ENCODE measurements at regions not wholly inside any gene's neighbourhood (a gene's known extent, or its start where the extent isn't known, plus 50 kb on each side); places are given as distances from the start of the nearest gene placed in this dataset.

DNA sequence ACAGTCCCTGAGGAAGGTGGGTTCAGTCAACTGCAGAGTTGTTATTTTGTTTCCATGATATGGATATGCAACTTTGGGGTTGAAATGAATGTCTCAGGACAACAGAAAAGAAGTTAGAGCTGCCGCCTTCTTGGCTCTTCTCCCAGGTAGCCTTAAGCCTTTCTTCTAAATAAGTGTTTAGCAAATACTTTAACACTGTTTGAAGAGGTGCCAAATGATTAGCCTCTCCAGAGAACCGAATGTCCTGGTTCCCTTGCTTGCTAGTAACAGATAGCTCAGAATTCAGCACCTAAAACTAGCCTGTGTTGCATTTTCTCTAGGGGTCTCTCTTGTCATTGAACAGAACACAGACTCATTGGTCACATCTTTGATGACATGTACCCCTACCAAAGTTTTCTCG, 127.7 kb upstream of the PIK3R1 start:
- ChIA-PET CTCF (no interaction called here), POLR2A (no interaction called here)
- no peak for TF ChIP-seq CTCF (IDR thresholded peaks at IDR 0.05)
- H3K27ac Mint-ChIP-seq, result no peak overlapping the region
- DNase-seq, result no peak
- H3K9me3 Mint-ChIP-seq, result peaks cover 5% of the 10 kb centered on the region
- ATAC-seq (ENCODE audit: low read depth), result no peak
- no peaks in the 10 kb centered on the region for H3K36me3 Mint-ChIP-seq (ENCODE audit: low read depth)
- intact Hi-C loops (cut with micrococcal nuclease), result no loop called here
- H3K27me3 Mint-ChIP-seq, result peaks cover 2% of the 10 kb centered on the region
- H3K4me1 Mint-ChIP-seq, result no peaks in the 10 kb centered on the region
- H3K4me3 Mint-ChIP-seq, result no peak overlapping the region

GRCh38 chr5:68086857-68087256, 128.7 kb upstream of the PIK3R1 start:
- H3K4me1 Mint-ChIP-seq, result no peaks in the 10 kb centered on the region
- TF ChIP-seq CTCF (IDR thresholded peaks at IDR 0.05), result no peak
- H3K27ac Mint-ChIP-seq, result no peak overlapping the region
- peaks cover 5% of the 10 kb centered on the region for H3K9me3 Mint-ChIP-seq
- H3K27me3 Mint-ChIP-seq, result peaks cover 2% of the 10 kb centered on the region
- no peak overlapping the region for H3K4me3 Mint-ChIP-seq
- no peak for DNase-seq
- no peak for ATAC-seq (ENCODE audit: low read depth)
- POLR2A ChIA-PET, result no interaction called here
- CTCF ChIA-PET, result no interaction called here
- H3K36me3 Mint-ChIP-seq (ENCODE audit: low read depth), result no peaks in the 10 kb centered on the region
- intact Hi-C loops (cut with micrococcal nuclease), result no loop called here

DNA sequence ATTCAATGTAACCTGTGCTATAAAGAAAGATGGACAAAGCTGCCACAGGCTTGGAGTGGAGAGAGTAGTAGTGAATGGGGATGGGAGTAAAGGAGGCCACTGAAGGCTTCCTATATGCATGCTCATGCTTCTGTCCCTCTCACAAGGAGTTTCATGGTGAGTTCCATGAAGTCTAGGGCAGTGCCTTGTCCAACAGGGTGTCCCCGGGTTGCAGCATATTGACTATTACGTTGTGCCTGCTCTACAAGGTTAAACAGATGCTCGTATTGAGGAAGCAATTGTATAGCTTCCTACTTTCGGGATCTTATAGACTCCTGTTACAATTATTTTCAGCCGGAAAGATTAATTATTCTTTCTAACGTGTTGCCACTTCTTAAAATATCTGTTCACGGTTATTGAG, 129.1 kb upstream of the PIK3R1 start:
- H3K9me3 Mint-ChIP-seq, result peaks cover 5% of the 10 kb centered on the region
- no peak overlapping the region for H3K27ac Mint-ChIP-seq
- intact Hi-C loops (cut with micrococcal nuclease), result no loop called here
- TF ChIP-seq CTCF (IDR thresholded peaks at IDR 0.05), result no peak
- ATAC-seq (ENCODE audit: low read depth), result no peak
- no peaks in the 10 kb centered on the region for H3K4me1 Mint-ChIP-seq
- H3K27me3 Mint-ChIP-seq, result peaks cover 2% of the 10 kb centered on the region
- H3K4me3 Mint-ChIP-seq, result no peak overlapping the region
- DNase-seq, result no peak
- H3K36me3 Mint-ChIP-seq (ENCODE audit: low read depth), result no peaks in the 10 kb centered on the region
- POLR2A ChIA-PET, result no interaction called here
- CTCF ChIA-PET, result no interaction called here

DNA sequence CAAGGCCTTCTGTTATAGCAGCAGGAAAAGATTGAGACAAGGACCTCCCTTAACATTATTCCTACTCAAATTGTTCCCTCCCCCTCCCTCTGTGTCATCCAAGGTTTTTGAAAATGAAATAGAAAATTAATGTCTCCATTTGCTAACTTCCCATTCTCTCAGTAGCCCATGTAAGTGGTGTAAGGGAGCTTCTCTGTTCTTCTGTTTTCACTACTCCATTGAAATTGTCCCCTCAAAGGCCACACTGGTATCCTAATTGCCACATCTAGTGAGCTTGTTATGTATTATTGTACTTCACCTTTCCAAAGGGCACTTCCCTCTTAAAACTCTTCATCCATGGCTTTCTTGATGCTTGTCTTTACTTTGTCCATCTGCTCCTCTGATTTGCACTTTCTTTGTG, 131.2 kb upstream of the PIK3R1 start:
- DNase-seq (no peak), ATAC-seq (ENCODE audit: low read depth) (no peak)
- H3K4me3 Mint-ChIP-seq, result no peak overlapping the region
- H3K27ac Mint-ChIP-seq, result no peak overlapping the region
- H3K9me3 Mint-ChIP-seq, result no peaks in the 10 kb centered on the region
- no peaks in the 10 kb centered on the region for H3K36me3 Mint-ChIP-seq (ENCODE audit: low read depth)
- intact Hi-C loops (cut with micrococcal nuclease), result no loop called here
- no peaks in the 10 kb centered on the region for H3K4me1 Mint-ChIP-seq
- no peak for TF ChIP-seq CTCF (IDR thresholded peaks at IDR 0.05)
- POLR2A ChIA-PET, result no interaction called here
- no peaks in the 10 kb centered on the region for H3K27me3 Mint-ChIP-seq
- CTCF ChIA-PET, result no interaction called here

- intact Hi-C loops (cut with micrococcal nuclease), result no loop called here
- no peak for ATAC-seq (ENCODE audit: low read depth)
- no peak overlapping the region for H3K4me3 Mint-ChIP-seq
- H3K27me3 Mint-ChIP-seq, result no peaks in the 10 kb centered on the region
- POLR2A ChIA-PET, result no interaction called here
- H3K4me1 Mint-ChIP-seq, result no peaks in the 10 kb centered on the region
- DNase-seq, result no peak
- CTCF ChIA-PET, result no interaction called here
- H3K9me3 Mint-ChIP-seq, result no peaks in the 10 kb centered on the region
- H3K36me3 Mint-ChIP-seq (ENCODE audit: low read depth), result no peaks in the 10 kb centered on the region
- TF ChIP-seq CTCF (IDR thresholded peaks at IDR 0.05), result no peak
- no peak overlapping the region for H3K27ac Mint-ChIP-seq
These were observed 135.1 kb upstream of the PIK3R1 start for GRCh38 chr5:68080282-68081050.

Data from activated B cell treated with CpG ODN at 0.5 μM for 24 hours (primary cell).